ENCODE measurements at regions not wholly inside any gene's neighbourhood (a gene's known extent, or its start where the extent isn't known, plus 50 kb on each side); places are given as distances from the start of the nearest gene placed in this dataset.
"Not testable (repeated sequence)": the region's sequence is repeated elsewhere in the genome, so short reads cannot be mapped to it uniquely, and the experiment has no call there.

GRCh38 chr1:112855152-112855828, 100.7 kb downstream of the SLC16A1 start:
- Histone ChIP-seq H3K27ac (no peak overlapping the region), H3K9me3 (replicated peaks) (no peaks in the 10 kb centered on the region), H3K4me3 (no peak overlapping the region), H3K36me3 (no peaks in the 10 kb centered on the region), H3K4me1 (replicated peaks) (no peaks in the 10 kb centered on the region), H3K27me3 (replicated peaks) (no peaks in the 10 kb centered on the region)
- no peak for DNase-seq (ENCODE audit: low read depth in 1 of 2, low spot score in 2 of 2)

- H3K36me3 ChIP-seq; DNase-seq (ENCODE audit: low read depth in 1 of 2, low spot score in 2 of 2); H3K4me3 ChIP-seq; H3K27me3 ChIP-seq (replicated peaks); H3K27ac ChIP-seq; H3K9me3 ChIP-seq (replicated peaks); H3K4me1 ChIP-seq (replicated peaks): not testable (repeated sequence)
These were observed 101.5 kb downstream of the SLC16A1 start for GRCh38 chr1:112854368-112854984.

GRCh38 chr1:112853915-112854314, 102.1 kb downstream of the SLC16A1 start:
- not testable (repeated sequence) for H3K4me1 ChIP-seq (replicated peaks); H3K27ac ChIP-seq; H3K9me3 ChIP-seq (replicated peaks); DNase-seq (ENCODE audit: low read depth in 1 of 2, low spot score in 2 of 2); H3K27me3 ChIP-seq (replicated peaks); H3K4me3 ChIP-seq; H3K36me3 ChIP-seq

DNA sequence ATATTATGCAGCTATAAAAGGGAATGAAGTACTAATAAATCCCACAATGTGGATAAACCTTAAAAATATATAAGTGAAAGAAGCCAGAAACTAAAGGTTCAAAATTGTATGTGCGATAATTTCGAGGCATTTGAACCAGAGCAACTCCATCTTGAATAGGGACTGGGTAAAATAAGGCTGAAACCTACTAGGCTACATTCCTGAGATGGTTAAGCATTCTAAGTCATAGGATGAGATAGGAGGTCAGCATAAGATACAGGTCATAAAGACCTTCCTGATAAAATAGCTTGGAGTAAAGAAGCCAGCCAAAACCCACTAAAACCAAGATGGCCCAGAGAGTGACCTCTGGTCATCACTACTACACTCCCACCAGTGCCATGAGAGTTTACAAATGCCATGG, 103.1 kb downstream of the SLC16A1 start:
- Histone ChIP-seq H3K4me1 (replicated peaks) (peaks cover 8% of the 10 kb centered on the region), H3K9me3 (replicated peaks) (no peaks in the 10 kb centered on the region), H3K4me3 (no peak overlapping the region), H3K27me3 (replicated peaks) (peaks cover 9% of the 10 kb centered on the region), H3K36me3 (no peaks in the 10 kb centered on the region), H3K27ac (no peak overlapping the region)
- DNase-seq (ENCODE audit: low read depth in 1 of 2, low spot score in 2 of 2), result no peak

- no peak for DNase-seq (ENCODE audit: low read depth in 1 of 2, low spot score in 2 of 2)
- no peak overlapping the region for H3K4me3 ChIP-seq
- H3K4me1 ChIP-seq (replicated peaks), result peaks cover 8% of the 10 kb centered on the region
- H3K36me3 ChIP-seq, result no peaks in the 10 kb centered on the region
- H3K27ac ChIP-seq, result no peak overlapping the region
- H3K9me3 ChIP-seq (replicated peaks), result no peaks in the 10 kb centered on the region
- peaks cover 9% of the 10 kb centered on the region for H3K27me3 ChIP-seq (replicated peaks)
These were observed 103.7 kb downstream of the SLC16A1 start for GRCh38 chr1:112852276-112852675.

- H3K27me3 ChIP-seq (replicated peaks), result peaks cover 9% of the 10 kb centered on the region
- DNase-seq (ENCODE audit: low read depth in 1 of 2, low spot score in 2 of 2), result no peak
These were observed 105.8 kb downstream of the SLC16A1 start for GRCh38 chr1:112850034-112850757.

DNA sequence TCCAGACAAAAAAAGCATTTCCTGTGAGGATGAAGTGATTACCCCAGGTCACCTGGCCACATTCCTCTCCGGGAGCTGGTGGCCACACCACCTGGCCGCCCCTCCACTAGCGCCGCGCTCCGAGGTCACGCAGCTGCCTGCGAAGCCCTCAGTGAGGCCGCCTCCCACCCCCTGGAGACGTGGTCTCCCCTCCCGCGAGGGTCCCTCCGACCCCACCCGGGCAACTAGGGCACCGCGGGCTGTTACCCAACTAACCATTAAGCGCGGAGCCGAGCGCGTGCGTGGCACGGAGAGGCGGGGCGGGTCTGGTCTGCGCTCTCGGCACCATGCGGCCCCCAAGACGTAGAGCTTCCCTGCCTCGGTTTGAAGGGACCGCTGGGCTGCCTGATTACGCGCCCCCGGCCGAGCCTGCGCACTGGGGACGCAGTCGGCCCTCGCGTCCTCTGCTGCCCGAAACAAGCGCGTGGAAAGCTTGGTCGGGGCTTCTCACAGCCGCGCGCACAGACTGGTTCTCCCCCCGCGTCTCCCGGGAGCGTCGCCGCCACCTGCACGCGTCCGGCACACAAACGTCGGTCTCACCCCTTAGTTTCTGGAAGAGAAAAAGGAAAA, 106.5 kb downstream of the SLC16A1 start:
- H3K27ac ChIP-seq, result no peak overlapping the region
- no peaks in the 10 kb centered on the region for H3K36me3 ChIP-seq
- H3K4me1 ChIP-seq (replicated peaks), result peaks cover 8% of the 10 kb centered on the region
- H3K9me3 ChIP-seq (replicated peaks), result no peaks in the 10 kb centered on the region
- H3K4me3 ChIP-seq, result peak overlapping the region; percentile 32
- peaks cover 9% of the 10 kb centered on the region for H3K27me3 ChIP-seq (replicated peaks)
- DNase-seq (ENCODE audit: low read depth in 1 of 2, low spot score in 2 of 2), result peak in 1 of 2 experiments; percentile 14

More at GRCh38 chr1:112850034-112850757, 105.8 kb downstream of the SLC16A1 start:
- Histone ChIP-seq H3K27ac (no peak overlapping the region), H3K9me3 (replicated peaks) (no peaks in the 10 kb centered on the region), H3K4me1 (replicated peaks) (peaks cover 8% of the 10 kb centered on the region), H3K36me3 (no peaks in the 10 kb centered on the region), H3K4me3 (peak overlapping the region; percentile 32)

DNA sequence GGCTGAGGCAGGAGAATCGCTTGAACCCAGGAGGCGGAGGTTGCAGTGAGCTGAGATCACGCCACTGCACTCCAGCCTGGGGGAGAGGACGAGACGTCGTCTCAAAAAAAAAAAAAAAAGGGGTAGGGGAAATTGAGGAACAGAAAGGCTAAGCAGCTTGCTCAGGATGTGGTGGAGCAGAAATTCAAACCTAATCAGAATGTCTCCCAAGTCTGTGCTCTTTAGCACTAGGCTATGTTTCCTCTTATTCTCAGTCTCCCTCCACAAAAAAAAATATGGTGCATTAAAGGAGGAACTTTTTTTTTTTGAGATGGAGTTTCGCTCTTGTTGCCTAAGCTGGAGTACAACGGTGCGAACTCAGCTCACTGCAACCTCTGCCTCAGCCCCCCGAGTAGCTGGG, 114.2 kb downstream of the SLC16A1 start:
- Histone ChIP-seq H3K9me3 (replicated peaks) (no peaks in the 10 kb centered on the region), H3K36me3 (no peaks in the 10 kb centered on the region), H3K27me3 (replicated peaks) (no peaks in the 10 kb centered on the region), H3K4me3 (no peak overlapping the region), H3K27ac (no peak overlapping the region), H3K4me1 (replicated peaks) (no peaks in the 10 kb centered on the region)
- no peak for DNase-seq (ENCODE audit: low read depth in 1 of 2, low spot score in 2 of 2)

GRCh38 chr1:112840631-112841624, 115.1 kb downstream of the SLC16A1 start:
- H3K36me3 ChIP-seq, result no peaks in the 10 kb centered on the region
- H3K27ac ChIP-seq, result no peak overlapping the region
- H3K27me3 ChIP-seq (replicated peaks), result no peaks in the 10 kb centered on the region
- H3K4me3 ChIP-seq, result no peak overlapping the region
- H3K9me3 ChIP-seq (replicated peaks), result no peaks in the 10 kb centered on the region
- peaks cover 5% of the 10 kb centered on the region for H3K4me1 ChIP-seq (replicated peaks)
- DNase-seq (ENCODE audit: low read depth in 1 of 2, low spot score in 2 of 2), result no peak

- H3K9me3 ChIP-seq (replicated peaks), result no peaks in the 10 kb centered on the region
- no peak for DNase-seq (ENCODE audit: low read depth in 1 of 2, low spot score in 2 of 2)
- H3K4me3 ChIP-seq, result no peak overlapping the region
- H3K36me3 ChIP-seq, result no peaks in the 10 kb centered on the region
- H3K27me3 ChIP-seq (replicated peaks), result no peaks in the 10 kb centered on the region
- peaks cover 11% of the 10 kb centered on the region for H3K4me1 ChIP-seq (replicated peaks)
- no peak overlapping the region for H3K27ac ChIP-seq
These were observed 119.4 kb downstream of the SLC16A1 start for GRCh38 chr1:112836642-112837041.

DNA sequence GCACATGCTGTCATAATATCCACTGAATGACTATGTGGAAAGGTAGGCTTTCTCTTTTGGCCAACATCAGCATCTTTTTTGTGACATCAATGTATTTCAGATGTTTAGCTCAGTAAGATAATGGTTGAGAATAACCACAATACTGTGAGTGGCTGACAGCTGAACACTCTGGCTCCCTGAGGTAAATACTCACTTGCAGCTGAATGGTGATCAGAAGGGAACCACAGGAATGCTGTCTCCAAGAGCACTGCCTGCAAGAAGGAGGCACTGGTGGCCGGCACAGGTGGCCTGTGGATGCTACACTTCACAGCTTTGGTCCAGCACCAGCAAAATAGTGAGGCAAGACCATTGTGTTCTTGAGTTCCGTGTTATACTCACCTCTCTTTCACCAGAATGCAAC, 118.7 kb upstream of the PPM1J start:
- Histone ChIP-seq H3K4me3 (no peak overlapping the region), H3K27ac (no peak overlapping the region), H3K36me3 (no peaks in the 10 kb centered on the region), H3K9me3 (replicated peaks) (no peaks in the 10 kb centered on the region), H3K4me1 (replicated peaks) (peaks cover 11% of the 10 kb centered on the region), H3K27me3 (replicated peaks) (no peaks in the 10 kb centered on the region)
- DNase-seq (ENCODE audit: low read depth in 1 of 2, low spot score in 2 of 2), result no peak

GRCh38 chr1:112832259-112832658, 117.1 kb upstream of the PPM1J start:
- H3K27ac ChIP-seq; H3K36me3 ChIP-seq; H3K9me3 ChIP-seq (replicated peaks); H3K4me3 ChIP-seq; DNase-seq (ENCODE audit: low read depth in 1 of 2, low spot score in 2 of 2); H3K27me3 ChIP-seq (replicated peaks): not testable (repeated sequence)
- H3K4me1 ChIP-seq (replicated peaks), result peaks cover 11% of the 10 kb centered on the region

GRCh38 chr1:112829691-112830090, 114.6 kb upstream of the PPM1J start:
- H3K9me3 ChIP-seq (replicated peaks); H3K27ac ChIP-seq; DNase-seq (ENCODE audit: low read depth in 1 of 2, low spot score in 2 of 2); H3K4me3 ChIP-seq; H3K27me3 ChIP-seq (replicated peaks); H3K4me1 ChIP-seq (replicated peaks); H3K36me3 ChIP-seq: not testable (repeated sequence)

Data from SJSA1 (cell line).